Naive B cell (primary cell): ENCODE measurements at regions not wholly inside any gene's neighbourhood (a gene's known extent, or its start where the extent isn't known, plus 50 kb on each side); places are given as distances from the start of the nearest gene placed in this dataset.

ENCODE experiments used
- ATAC-seq, 2 donors: fragments of 150-1000 bp; cut with Tn5 transposase; 2 replicates each; pipeline ENCODE4 v1.10.0; 2021; ENCODE audit warnings: low read depth in 2 of 2, mild to moderate bottlenecking in 2 of 2, moderate library complexity in 2 of 2
- DNase-seq: peaks from one replicate; pipeline ENCODE4 v3.0.0; 2022
- H3K27ac Mint-ChIP-seq, 6 donors: one replicate each; pipeline ENCODE4 v1.8.0; 2020 to 2022; ENCODE audit warnings: mild to moderate bottlenecking in 6 of 6, mixed read lengths in 6 of 6, moderate library complexity in 5 of 6, inconsistent platforms in 2 of 6
- H3K27me3 Mint-ChIP-seq, 3 donors: one replicate each; pipeline ENCODE4 v1.8.0; 2021 to 2022; ENCODE audit warnings: mixed read lengths in 3 of 3, mild to moderate bottlenecking in 1 of 3
- H3K36me3 Mint-ChIP-seq, 2 donors: one replicate each; pipeline ENCODE4 v1.8.0; 2020 to 2022; ENCODE audit warnings: mixed read lengths in 2 of 2, inconsistent platforms in 1 of 2, mild to moderate bottlenecking in 1 of 2
- H3K4me1 Mint-ChIP-seq, 3 donors: one replicate each; pipeline ENCODE4 v1.8.0; 2020 to 2022; ENCODE audit warnings: mixed read lengths in 3 of 3, inconsistent platforms in 1 of 3, mild to moderate bottlenecking in 1 of 3, moderate library complexity in 1 of 3
- H3K4me3 Mint-ChIP-seq, 8 donors: one replicate each; pipeline ENCODE4 v1.8.0; 2020 to 2022; ENCODE audit warnings: mild to moderate bottlenecking in 8 of 8, mixed read lengths in 8 of 8, moderate library complexity in 8 of 8, inconsistent platforms in 2 of 8
- H3K9me3 Mint-ChIP-seq, 7 donors: one replicate each; pipeline ENCODE4 v1.8.0; 2020 to 2022; ENCODE audit warnings: mixed read lengths in 7 of 7, mild to moderate bottlenecking in 5 of 7, inconsistent platforms in 2 of 7, moderate library complexity in 1 of 7

GRCh38 chr15:72933976-72934375 is 118.3 kb upstream of the NEO1 start:
- no peak for DNase-seq
- Mint-ChIP-seq H3K36me3 (peaks cover 0 to 4% of the 10 kb centered on the region in 2 donors), H3K9me3 (peaks cover 0 to 3% (median 0%) of the 10 kb centered on the region in 7 donors), H3K27me3 (peaks cover 41 to 74% (median 61%) of the 10 kb centered on the region in 3 donors), H3K27ac (no peak overlapping the region), H3K4me3 (no peak overlapping the region), H3K4me1 (no peaks in the 10 kb centered on the region)
- no peak for ATAC-seq

GRCh38 chr15:72932472-72932871 is 119.8 kb upstream of the NEO1 start:
- Mint-ChIP-seq H3K4me1 (no peaks in the 10 kb centered on the region), H3K9me3 (peaks cover 0 to 4% (median 0%) of the 10 kb centered on the region in 7 donors), H3K27ac (peak overlapping the region in 1 of 6 donors; percentile 4), H3K36me3 (peaks cover 0 to 4% of the 10 kb centered on the region in 2 donors), H3K27me3 (peaks cover 41 to 82% (median 61%) of the 10 kb centered on the region in 3 donors), H3K4me3 (no peak overlapping the region)
- no peak for DNase-seq
- no peak for ATAC-seq

- ATAC-seq (no peak), DNase-seq (no peak)
- H3K9me3 Mint-ChIP-seq = peaks cover 0 to 4% (median 1%) of the 10 kb centered on the region in 7 donors
- peaks cover 27 to 46% (median 35%) of the 10 kb centered on the region in 3 donors for H3K27me3 Mint-ChIP-seq
- no peaks in the 10 kb centered on the region for H3K36me3 Mint-ChIP-seq
- no peak overlapping the region for H3K27ac Mint-ChIP-seq
- no peak overlapping the region for H3K4me3 Mint-ChIP-seq
- H3K4me1 Mint-ChIP-seq = no peaks in the 10 kb centered on the region
Observed at GRCh38 chr15:72927451-72927850, 124.8 kb upstream of the NEO1 start.

- DNase-seq = no peak
- Mint-ChIP-seq H3K4me3 (no peak overlapping the region), H3K9me3 (peaks cover 0 to 4% (median 0%) of the 10 kb centered on the region in 7 donors), H3K27me3 (peaks cover 19 to 36% (median 23%) of the 10 kb centered on the region in 3 donors), H3K4me1 (no peaks in the 10 kb centered on the region), H3K27ac (no peak overlapping the region), H3K36me3 (no peaks in the 10 kb centered on the region)
- no peak for ATAC-seq
Observed at GRCh38 chr15:72925661-72926060, 126.6 kb upstream of the NEO1 start.

- no peak overlapping the region for H3K4me3 Mint-ChIP-seq
Observed at GRCh38 chr15:72923289-72923688, 129.0 kb upstream of the NEO1 start.

GRCh38 chr15:72920551-72920950 is 131.7 kb upstream of the NEO1 start:
- no peaks in the 10 kb centered on the region for H3K4me1 Mint-ChIP-seq
- ATAC-seq (no peak), DNase-seq (no peak)
- no peaks in the 10 kb centered on the region for H3K36me3 Mint-ChIP-seq
- H3K9me3 Mint-ChIP-seq = no peaks in the 10 kb centered on the region
- no peak overlapping the region for H3K4me3 Mint-ChIP-seq
- H3K27me3 Mint-ChIP-seq = peaks cover 9 to 19% (median 13%) of the 10 kb centered on the region in 3 donors
- H3K27ac Mint-ChIP-seq = no peak overlapping the region

More at GRCh38 chr15:72923289-72923688, 129.0 kb upstream of the NEO1 start:
- Mint-ChIP-seq H3K27ac (no peak overlapping the region), H3K27me3 (peaks cover 9 to 24% (median 19%) of the 10 kb centered on the region in 3 donors), H3K9me3 (peaks cover 0 to 4% (median 0%) of the 10 kb centered on the region in 7 donors), H3K4me1 (no peaks in the 10 kb centered on the region), H3K36me3 (no peaks in the 10 kb centered on the region)
- no peak for ATAC-seq
- no peak for DNase-seq

GRCh38 chr15:72919936-72920465 is 132.3 kb upstream of the NEO1 start:
- Mint-ChIP-seq H3K4me3 (no peak overlapping the region), H3K36me3 (no peaks in the 10 kb centered on the region), H3K4me1 (no peaks in the 10 kb centered on the region), H3K27me3 (peaks cover 5 to 14% (median 12%) of the 10 kb centered on the region in 3 donors), H3K9me3 (no peaks in the 10 kb centered on the region), H3K27ac (no peak overlapping the region)
- no peak for ATAC-seq
- DNase-seq = no peak

- ATAC-seq (no peak), DNase-seq (no peak)
- Mint-ChIP-seq H3K4me1 (no peaks in the 10 kb centered on the region), H3K9me3 (peaks cover 0 to 3% (median 0%) of the 10 kb centered on the region in 7 donors), H3K4me3 (no peak overlapping the region), H3K27ac (peak overlapping the region in 1 of 6 donors; percentile 10), H3K36me3 (no peaks in the 10 kb centered on the region), H3K27me3 (peaks cover 10 to 21% (median 16%) of the 10 kb centered on the region in 3 donors)
Observed at GRCh38 chr15:72916897-72917296, 133.3 kb upstream of the ADPGK start.

- Mint-ChIP-seq H3K36me3 (no peaks in the 10 kb centered on the region), H3K4me1 (no peaks in the 10 kb centered on the region), H3K4me3 (no peak overlapping the region), H3K9me3 (peaks cover 0 to 3% (median 0%) of the 10 kb centered on the region in 7 donors), H3K27ac (no peak overlapping the region), H3K27me3 (peaks cover 15 to 20% (median 20%) of the 10 kb centered on the region in 3 donors)
- no peak for DNase-seq
- no peak for ATAC-seq
Observed at GRCh38 chr15:72916378-72916777, 132.8 kb upstream of the ADPGK start.

GRCh38 chr15:72915843-72916242 is 132.3 kb upstream of the ADPGK start:
- Mint-ChIP-seq H3K36me3 (no peaks in the 10 kb centered on the region), H3K9me3 (peaks cover 0 to 3% (median 0%) of the 10 kb centered on the region in 7 donors), H3K27ac (no peak overlapping the region), H3K4me1 (no peaks in the 10 kb centered on the region), H3K4me3 (no peak overlapping the region), H3K27me3 (peaks cover 15 to 20% (median 18%) of the 10 kb centered on the region in 3 donors)
- no peak for ATAC-seq
- no peak for DNase-seq

GRCh38 chr15:72912996-72913395 is 129.4 kb upstream of the ADPGK start:
- ATAC-seq (no peak), DNase-seq (no peak)
- Mint-ChIP-seq H3K9me3 (peaks cover 0 to 3% (median 0%) of the 10 kb centered on the region in 7 donors), H3K4me1 (no peaks in the 10 kb centered on the region), H3K27me3 (peaks cover 16 to 22% (median 20%) of the 10 kb centered on the region in 3 donors), H3K4me3 (no peak overlapping the region), H3K36me3 (no peaks in the 10 kb centered on the region), H3K27ac (no peak overlapping the region)

GRCh38 chr15:72912121-72912520 is 128.6 kb upstream of the ADPGK start:
- no peaks in the 10 kb centered on the region for H3K4me1 Mint-ChIP-seq
- peaks cover 24 to 27% (median 25%) of the 10 kb centered on the region in 3 donors for H3K27me3 Mint-ChIP-seq
- DNase-seq = no peak
- peaks cover 0 to 3% (median 0%) of the 10 kb centered on the region in 7 donors for H3K9me3 Mint-ChIP-seq
- H3K27ac Mint-ChIP-seq = no peak overlapping the region
- no peaks in the 10 kb centered on the region for H3K36me3 Mint-ChIP-seq
- H3K4me3 Mint-ChIP-seq = no peak overlapping the region
- ATAC-seq = no peak

- Mint-ChIP-seq H3K9me3 (peaks cover 0 to 3% (median 0%) of the 10 kb centered on the region in 7 donors), H3K27ac (no peak overlapping the region), H3K4me1 (no peaks in the 10 kb centered on the region), H3K4me3 (no peak overlapping the region), H3K36me3 (no peaks in the 10 kb centered on the region), H3K27me3 (peaks cover 24 to 27% (median 24%) of the 10 kb centered on the region in 3 donors)
- DNase-seq (no peak), ATAC-seq (no peak)
Observed at GRCh38 chr15:72911626-72912025, 128.1 kb upstream of the ADPGK start.

GRCh38 chr15:72908713-72909112 is 125.2 kb upstream of the ADPGK start:
- H3K27ac Mint-ChIP-seq = no peak overlapping the region
- no peak overlapping the region for H3K4me3 Mint-ChIP-seq
- H3K4me1 Mint-ChIP-seq = no peaks in the 10 kb centered on the region
- peaks cover 0 to 1% (median 0%) of the 10 kb centered on the region in 7 donors for H3K9me3 Mint-ChIP-seq
- peaks cover 16 to 29% (median 19%) of the 10 kb centered on the region in 3 donors for H3K27me3 Mint-ChIP-seq
- DNase-seq (no peak), ATAC-seq (no peak)
- no peaks in the 10 kb centered on the region for H3K36me3 Mint-ChIP-seq
